Esophagus squamous epithelium (tissue), 5 donors: ENCODE measurements at regions not wholly inside any gene's neighbourhood (a gene's known extent, or its start where the extent isn't known, plus 50 kb on each side); places are given as distances from the start of the nearest gene placed in this dataset.

ENCODE experiments used
- DNase-seq: peaks from one replicate; lab custom pipeline; 2025; lab: John Stamatoyannopoulos, UW
- H3K27ac ChIP-seq, 4 donors: fragments of 200-600 bp; sonication (generic); one replicate each; pipeline ENCODE4 v1.5.1; 2016 to 2019; ENCODE audit warnings: mild to moderate bottlenecking in 1 of 4
- H3K27me3 ChIP-seq, 4 donors: fragments of 200-600 bp; sonication (generic); 1 replicate in 3 of 4; 2 replicates in 1 of 4; pipeline versions ENCODE4 v1.5.1 to v1.6.0; 2017 to 2021; ENCODE audit warnings: antibody characterized with exemption in 1 of 4
- H3K36me3 ChIP-seq, 3 donors: fragments of 200-600 bp; sonication (generic); one replicate each; pipeline ENCODE4 v1.5.1; 2016 to 2019
- H3K4me1 ChIP-seq, 3 donors: fragments of 200-600 bp; sonication (generic); one replicate each; pipeline ENCODE4 v1.5.1; 2017 to 2019
- H3K4me3 ChIP-seq, 4 donors: fragments of 200-600 bp; sonication (generic); 1 replicate in 3 of 4; 2 replicates in 1 of 4; pipeline ENCODE4 v1.5.1; 2016 to 2019; ENCODE audit warnings: mild to moderate bottlenecking in 2 of 4, moderate library complexity in 1 of 4
- H3K9me3 ChIP-seq, 3 donors: fragments of 200-600 bp; sonication (generic); one replicate each; pipeline ENCODE4 v1.5.1; 2016 to 2019
- POLR2A ChIP-seq, 4 donors: fragments of 450-650 bp; IDR thresholded peaks; one replicate each; pipeline ENCODE4 v1.6.1; 2017; ENCODE audit warnings: antibody characterized with exemption in 4 of 4, mild to moderate bottlenecking in 4 of 4, moderate library complexity in 3 of 4
- WGBS, 2 donors: methylation state at CpG; one replicate each; pipeline ENCODE4 v1.1.5; 2018; 5-methylcytosine and 5-hydroxymethylcytosine counted together
- intact Hi-C: fragments of 100-400 bp; cut with DNase I; formaldehyde crosslinking; loops from one replicate; pipeline ENCODE4 v1.15.0; 2022
- TF ChIP-seq, protein P1 (sequence below), 6 experiments: fragments of 450-650 bp in 4 of 6; fragments of 200-600 bp in 2 of 6; sonication (generic) in 2 of 6; IDR thresholded peaks; one replicate each; pipeline ENCODE4 v1.5.1; 2016 to 2019; ENCODE audit warnings: antibody characterized with exemption in 6 of 6, mild to moderate bottlenecking in 4 of 6, moderate library complexity in 4 of 6
- donor health status: DM: yes; HTN: yes; CAD: no.

DNA sequence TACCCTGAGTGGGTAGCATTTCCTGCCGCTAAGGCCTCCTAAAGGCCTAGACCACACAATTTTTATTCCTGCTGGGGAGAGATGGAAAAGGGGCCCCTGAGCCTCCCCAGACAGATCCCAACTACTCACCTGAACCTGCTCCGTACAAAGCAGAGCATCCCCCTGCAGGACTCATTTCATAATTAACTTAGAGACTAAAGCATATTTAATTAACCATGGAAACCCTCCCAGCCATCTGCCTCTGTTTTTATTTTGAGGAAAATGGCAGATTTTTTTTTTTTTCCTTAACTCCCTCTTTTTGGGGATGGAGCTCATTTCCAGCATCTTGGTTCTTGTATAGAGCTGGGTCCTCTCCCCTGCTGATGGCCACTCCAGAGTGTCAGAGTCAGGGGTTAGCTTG is 96.5 kb upstream of the CRHR1 start:
- Histone ChIP-seq H3K36me3 (no peaks in the 10 kb centered on the region), H3K4me1 (no peaks in the 10 kb centered on the region), H3K9me3 (no peaks in the 10 kb centered on the region), H3K27me3 (peaks cover 0 to 53% (median 0%) of the 10 kb centered on the region in 4 donors), H3K27ac (no peak overlapping the region), H3K4me3 (no peak overlapping the region)
- 94 to 96% methylated on average over 2 of the region's 2 CpGs for WGBS, 2 donors
- TF ChIP-seq, protein P1, sequence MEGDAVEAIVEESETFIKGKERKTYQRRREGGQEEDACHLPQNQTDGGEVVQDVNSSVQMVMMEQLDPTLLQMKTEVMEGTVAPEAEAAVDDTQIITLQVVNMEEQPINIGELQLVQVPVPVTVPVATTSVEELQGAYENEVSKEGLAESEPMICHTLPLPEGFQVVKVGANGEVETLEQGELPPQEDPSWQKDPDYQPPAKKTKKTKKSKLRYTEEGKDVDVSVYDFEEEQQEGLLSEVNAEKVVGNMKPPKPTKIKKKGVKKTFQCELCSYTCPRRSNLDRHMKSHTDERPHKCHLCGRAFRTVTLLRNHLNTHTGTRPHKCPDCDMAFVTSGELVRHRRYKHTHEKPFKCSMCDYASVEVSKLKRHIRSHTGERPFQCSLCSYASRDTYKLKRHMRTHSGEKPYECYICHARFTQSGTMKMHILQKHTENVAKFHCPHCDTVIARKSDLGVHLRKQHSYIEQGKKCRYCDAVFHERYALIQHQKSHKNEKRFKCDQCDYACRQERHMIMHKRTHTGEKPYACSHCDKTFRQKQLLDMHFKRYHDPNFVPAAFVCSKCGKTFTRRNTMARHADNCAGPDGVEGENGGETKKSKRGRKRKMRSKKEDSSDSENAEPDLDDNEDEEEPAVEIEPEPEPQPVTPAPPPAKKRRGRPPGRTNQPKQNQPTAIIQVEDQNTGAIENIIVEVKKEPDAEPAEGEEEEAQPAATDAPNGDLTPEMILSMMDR (IDR thresholded peaks at IDR 0.05): no peak
- TF ChIP-seq POLR2A (IDR thresholded peaks at IDR 0.05): no peak
- intact Hi-C loops: no loop called here
- no peak for DNase-seq

DNA sequence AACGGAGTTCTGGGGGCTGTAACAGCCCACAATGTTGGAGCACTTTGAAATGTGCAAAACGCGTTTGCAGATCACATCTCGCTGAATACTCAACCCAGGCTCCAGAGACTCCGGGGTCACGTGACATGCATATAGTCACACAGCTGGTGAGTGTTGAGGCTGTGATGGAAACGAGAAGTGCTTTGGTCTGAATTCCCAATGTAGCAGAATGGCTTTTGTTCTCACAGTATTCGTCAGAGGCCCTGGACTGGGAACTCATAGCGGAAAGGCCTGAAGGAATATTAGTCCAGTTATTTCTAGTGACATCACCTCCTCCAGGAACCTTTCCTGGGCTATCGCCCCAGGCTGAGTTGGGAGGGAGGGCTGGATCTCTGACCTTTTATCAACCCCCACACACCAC is 95.8 kb upstream of the CRHR1 start:
- no peak overlapping the region for H3K4me3 ChIP-seq
- TF ChIP-seq, protein P1 (IDR thresholded peaks at IDR 0.05): no peak
- no peak for TF ChIP-seq POLR2A (IDR thresholded peaks at IDR 0.05)
- H3K36me3 ChIP-seq: no peaks in the 10 kb centered on the region
- H3K27ac ChIP-seq: no peak overlapping the region
- no peak for DNase-seq
- peaks cover 0 to 60% (median 0%) of the 10 kb centered on the region in 4 donors for H3K27me3 ChIP-seq
- H3K9me3 ChIP-seq: no peaks in the 10 kb centered on the region
- intact Hi-C loops: no loop called here
- no peaks in the 10 kb centered on the region for H3K4me1 ChIP-seq
- WGBS, 2 donors: 64 to 77% methylated on average over 9 to 10 of the region's 10 CpGs

DNA sequence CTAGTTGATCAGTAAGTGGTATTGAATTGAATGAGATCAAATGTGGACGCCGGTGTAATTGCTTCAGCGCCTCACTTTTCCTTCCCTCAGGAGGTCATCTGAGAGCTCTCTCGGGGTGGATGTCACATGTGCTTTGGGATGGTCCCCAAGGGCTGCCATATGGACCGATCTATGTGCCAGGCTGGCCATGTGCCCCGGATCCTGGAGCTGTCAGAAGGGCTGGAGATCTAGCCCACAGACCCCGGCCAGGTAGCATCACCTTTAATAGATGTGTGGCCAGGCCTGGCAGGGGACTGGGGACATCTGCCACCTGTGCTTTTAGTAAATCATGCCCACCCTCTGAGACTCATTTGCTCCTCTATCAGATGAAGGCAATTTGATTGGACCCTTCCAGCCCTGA is 95.3 kb upstream of the CRHR1 start:
- no peak overlapping the region for H3K27ac ChIP-seq
- 85% methylated on average over 7 of the region's 7 CpGs; no CpG with 5 or more reads in 1 of the 2 donors for WGBS, 2 donors
- H3K36me3 ChIP-seq: no peaks in the 10 kb centered on the region
- TF ChIP-seq, protein P1 (IDR thresholded peaks at IDR 0.05): no peak
- no peak for TF ChIP-seq POLR2A (IDR thresholded peaks at IDR 0.05)
- no peak for DNase-seq
- H3K4me1 ChIP-seq: no peaks in the 10 kb centered on the region
- H3K9me3 ChIP-seq: no peaks in the 10 kb centered on the region
- H3K27me3 ChIP-seq: peaks cover 0 to 60% (median 0%) of the 10 kb centered on the region in 4 donors
- intact Hi-C loops: no loop called here
- H3K4me3 ChIP-seq: no peak overlapping the region

DNA sequence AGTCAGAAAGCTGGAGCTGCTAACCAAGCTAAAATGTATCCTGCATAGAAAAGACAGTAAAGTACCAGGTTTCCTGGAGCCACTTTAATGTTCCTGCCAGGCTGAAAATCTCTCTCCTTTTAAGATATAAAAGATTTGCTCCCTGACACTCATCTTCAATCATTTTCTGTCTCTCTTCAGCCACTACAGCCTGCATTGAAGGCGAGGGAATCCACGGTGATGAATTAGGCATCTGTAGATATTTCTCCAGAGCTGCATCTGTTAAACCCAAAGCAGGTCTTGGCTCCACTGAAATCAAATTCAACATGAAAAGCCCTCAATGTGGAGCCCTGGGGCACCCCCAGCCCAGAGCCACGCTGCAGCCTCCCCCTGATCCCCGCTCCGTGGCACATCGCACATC is 94.7 kb upstream of the CRHR1 start:
- Histone ChIP-seq H3K27me3 (peaks cover 0 to 66% (median 0%) of the 10 kb centered on the region in 4 donors), H3K9me3 (no peaks in the 10 kb centered on the region), H3K4me1 (no peaks in the 10 kb centered on the region), H3K27ac (no peak overlapping the region), H3K36me3 (no peaks in the 10 kb centered on the region), H3K4me3 (no peak overlapping the region)
- TF ChIP-seq, protein P1 (IDR thresholded peaks at IDR 0.05): no peak
- no peak for TF ChIP-seq POLR2A (IDR thresholded peaks at IDR 0.05)
- intact Hi-C loops: no loop called here
- no peak for DNase-seq
- 72 to 83% methylated on average over 6 of the region's 6 CpGs for WGBS, 2 donors

DNA sequence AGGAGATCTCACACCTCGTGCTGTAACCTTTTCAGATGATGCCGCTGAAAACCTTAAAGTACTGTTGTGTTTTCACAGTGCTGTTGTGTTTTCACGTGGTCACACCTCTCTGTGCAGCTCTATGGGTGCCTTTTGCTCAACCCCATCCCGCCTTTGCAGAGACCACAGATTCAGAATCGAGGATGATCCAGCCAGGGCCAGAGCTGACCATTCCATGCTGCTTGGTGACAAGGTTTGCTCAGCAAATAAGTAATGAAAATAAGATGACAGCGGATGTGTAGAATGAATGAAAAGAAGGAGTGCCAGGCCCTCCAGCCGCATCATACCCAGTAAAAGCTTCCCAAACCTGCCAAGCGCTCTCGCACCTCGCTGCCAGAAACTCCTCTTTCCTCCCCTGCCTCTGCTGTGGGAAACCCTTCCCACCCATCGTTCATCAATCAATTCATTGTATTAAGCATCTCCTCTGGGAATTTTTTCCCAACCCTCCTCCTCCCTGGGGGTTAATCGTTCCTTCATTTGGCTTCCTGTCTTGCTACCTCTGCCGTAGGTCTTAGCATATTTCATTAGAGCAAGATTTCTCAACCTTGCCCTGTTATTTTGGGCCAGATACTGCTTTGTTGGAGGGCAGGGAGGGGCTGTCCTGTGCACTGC is 93.4 kb upstream of the CRHR1 start:
- no peak for DNase-seq
- 43 to 51% methylated on average over 10 to 11 of the region's 13 CpGs for WGBS, 2 donors
- Histone ChIP-seq H3K4me3 (no peak overlapping the region), H3K36me3 (no peaks in the 10 kb centered on the region), H3K27me3 (peaks cover 0 to 79% (median 0%) of the 10 kb centered on the region in 4 donors), H3K27ac (no peak overlapping the region), H3K4me1 (no peaks in the 10 kb centered on the region), H3K9me3 (no peaks in the 10 kb centered on the region)
- intact Hi-C loops: no loop called here
- TF ChIP-seq, protein P1 (IDR thresholded peaks at IDR 0.05): no peak
- no peak for TF ChIP-seq POLR2A (IDR thresholded peaks at IDR 0.05)
